Adrenal gland (tissue), 9 donors: ENCODE measurements at regions not wholly inside any gene's neighbourhood (a gene's known extent, or its start where the extent isn't known, plus 50 kb on each side); places are given as distances from the start of the nearest gene placed in this dataset.

Experiments used
- DNase-seq, 7 donors: peaks; one replicate each; pipeline ENCODE4 v3.0.0-alpha.2; 2019 to 2020
- H3K27ac ChIP-seq, 5 donors: fragments of 200-600 bp; sonication (generic) in 4 of 5; 1 replicate in 3 of 5; 2 replicates in 2 of 5; pipeline versions ENCODE4 v1.5.1 to v1.8.0; 2016 to 2020; ENCODE audit warnings: mild to moderate bottlenecking in 1 of 5
- H3K27me3 ChIP-seq: fragments of 200-600 bp; 2 replicates; pipeline ENCODE4 v1.8.0; 2021
- H3K36me3 ChIP-seq, 2 donors: fragments of 200-600 bp; replicated peaks in 1 of 2; 1 replicate in 1 of 2; 2 replicates in 1 of 2; pipeline versions ENCODE4 v1.5.1 to v1.8.0; 2018 to 2022
- H3K4me1 ChIP-seq, 2 donors: fragments of 200-600 bp; replicated peaks in 1 of 2; 1 replicate in 1 of 2; 2 replicates in 1 of 2; pipeline versions ENCODE4 v1.5.1 to v1.8.0; 2018 to 2021
- H3K4me3 ChIP-seq, 4 donors: fragments of 200-600 bp; sonication (generic) in 3 of 4; one replicate each; pipeline ENCODE4 v1.5.1; 2016 to 2018
- H3K9me3 ChIP-seq, 3 donors: fragments of 200-600 bp; sonication (generic) in 1 of 3; replicated peaks in 1 of 3; 1 replicate in 2 of 3; 2 replicates in 1 of 3; pipeline versions ENCODE4 v1.5.1 to v1.8.0; 2016 to 2021
- CTCF ChIP-seq, 6 experiments: fragments of 450-650 bp in 4 of 6; fragments of 200-600 bp in 2 of 6; sonication (generic) in 1 of 6; IDR thresholded peaks; 1 replicate in 5 of 6; 2 replicates in 1 of 6; pipeline versions ENCODE4 v1.5.1 to v1.8.0; 2016 to 2021; ENCODE audit warnings: antibody characterized with exemption in 6 of 6, mild to moderate bottlenecking in 2 of 6, moderate library complexity in 1 of 6
- POLR2A ChIP-seq, 2 donors: fragments of 450-650 bp; IDR thresholded peaks; one replicate each; pipeline ENCODE4 v1.6.1; 2017; ENCODE audit warnings: antibody characterized with exemption in 2 of 2, mild to moderate bottlenecking in 2 of 2, moderate library complexity in 1 of 2
- WGBS, 4 donors: extraction: QIAGEN DNeasy Blood & Tissue Kit in 2 of 4; methylation state at CpG; one replicate each; pipeline versions ENCODE4 v1.1.5 to v1.1.7; 2013 to 2017; 5-methylcytosine and 5-hydroxymethylcytosine counted together
- intact Hi-C, 2 donors: fragments of 100-400 bp; cut with DNase I; formaldehyde crosslinking; loops; one replicate each; pipeline versions ENCODE4 v1.14.1 to v1.15.0; 2022 to 2023
- donor health status: healthy with polysubstance abuse.
- donor health status: Bipolar disorder and iron deficiency.
- donor health status: DM: yes; HTN: yes; CAD: no.
- donor health status: DM: no; HTN: no; CAD: no.
- donor health status: DM: no; HTN: no; CAD: no.

- Histone ChIP-seq H3K36me3 (no peaks in the 10 kb centered on the region), H3K9me3 (no peaks in the 10 kb centered on the region), H3K4me1 (no peaks in the 10 kb centered on the region), H3K4me3 (no peak overlapping the region), H3K27ac (no peak overlapping the region), H3K27me3 (no peaks in the 10 kb centered on the region)
- WGBS, 4 donors: 68 to 94% (median 81%) methylated on average over 2 of the region's 2 CpGs
- intact Hi-C loops: no loop called here
- DNase-seq: no peak
- TF ChIP-seq POLR2A (IDR thresholded peaks at IDR 0.05) (no peak), CTCF (IDR thresholded peaks at IDR 0.05) (no peak)
Observed at GRCh38 chr1:218926631-218927030, 247.0 kb upstream of the LYPLAL1 start.

GRCh38 chr1:218930000-218930399, 243.7 kb upstream of the LYPLAL1 start:
- no peak overlapping the region for H3K27ac ChIP-seq
- intact Hi-C loops: no loop called here
- TF ChIP-seq CTCF (IDR thresholded peaks at IDR 0.05) (no peak), POLR2A (IDR thresholded peaks at IDR 0.05) (no peak)

GRCh38 chr1:218930472-218931241, 243.0 kb upstream of the LYPLAL1 start:
- no peak for DNase-seq
- H3K9me3 ChIP-seq: no peaks in the 10 kb centered on the region
- TF ChIP-seq CTCF (IDR thresholded peaks at IDR 0.05) (no peak), POLR2A (IDR thresholded peaks at IDR 0.05) (no peak)

More at GRCh38 chr1:218930000-218930399, 243.7 kb upstream of the LYPLAL1 start:
- Histone ChIP-seq H3K27me3 (no peaks in the 10 kb centered on the region), H3K4me3 (no peak overlapping the region), H3K9me3 (no peaks in the 10 kb centered on the region), H3K4me1 (no peaks in the 10 kb centered on the region), H3K36me3 (no peaks in the 10 kb centered on the region)
- DNase-seq: no peak
- WGBS, 4 donors: 90 to 93% (median 91%) methylated on average over 3 of the region's 3 CpGs

GRCh38 chr1:218931324-218931723, 242.4 kb upstream of the LYPLAL1 start:
- 65 to 71% (median 68%) methylated on average over 2 of the region's 2 CpGs for WGBS, 4 donors
- intact Hi-C loops: no loop called here
- no peak for TF ChIP-seq POLR2A (IDR thresholded peaks at IDR 0.05)
- TF ChIP-seq CTCF (IDR thresholded peaks at IDR 0.05): no peak

More at GRCh38 chr1:218930472-218931241, 243.0 kb upstream of the LYPLAL1 start:
- Histone ChIP-seq H3K4me1 (no peaks in the 10 kb centered on the region), H3K27me3 (no peaks in the 10 kb centered on the region), H3K4me3 (no peak overlapping the region), H3K36me3 (no peaks in the 10 kb centered on the region), H3K27ac (no peak overlapping the region)
- WGBS, 4 donors: 58 to 70% (median 61%) methylated on average over 8 of the region's 8 CpGs
- intact Hi-C loops: no loop called here

More at GRCh38 chr1:218931324-218931723, 242.4 kb upstream of the LYPLAL1 start:
- Histone ChIP-seq H3K4me1 (no peaks in the 10 kb centered on the region), H3K9me3 (no peaks in the 10 kb centered on the region), H3K27me3 (no peaks in the 10 kb centered on the region), H3K36me3 (no peaks in the 10 kb centered on the region), H3K4me3 (no peak overlapping the region), H3K27ac (no peak overlapping the region)
- no peak for DNase-seq
